Caki2 (cell line): ENCODE measurements at regions not wholly inside any gene's neighbourhood (a gene's known extent, or its start where the extent isn't known, plus 50 kb on each side); places are given as distances from the start of the nearest gene placed in this dataset.

ENCODE experiments used
- DNase-seq: peaks from one replicate; pipeline ENCODE4 v3.0.0-alpha.2; 2015; ENCODE audit warnings: low read depth
- in situ Hi-C: cut with HindIII; loops from 2 replicates; pipeline ENCODE4 v1.10.0; 2016; ENCODE audit warnings: low sequenced_read_pairs, low pct_unique_long_range_greater_than_20kb, mixed read lengths

DNA sequence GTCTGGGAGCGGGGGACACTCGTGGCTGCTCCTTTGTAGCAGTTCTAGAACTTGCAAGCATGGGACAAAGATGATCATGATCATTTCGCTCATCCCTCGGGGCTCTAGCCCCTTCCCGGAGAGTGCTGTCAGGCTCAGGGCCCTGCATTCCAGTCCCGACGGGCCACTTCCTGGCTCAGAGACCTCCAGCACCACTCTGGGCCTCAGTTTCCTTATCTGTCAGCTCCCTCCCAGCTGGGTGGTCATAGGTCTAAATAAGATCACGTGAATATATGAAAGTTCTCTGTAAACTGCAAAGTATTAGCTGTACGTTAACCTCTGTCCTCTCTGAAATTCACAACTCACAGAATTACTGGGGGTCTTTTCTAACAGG lies 52.8 kb upstream of the SLC6A11 start:
- in situ Hi-C loops, result no loop called here

DNA sequence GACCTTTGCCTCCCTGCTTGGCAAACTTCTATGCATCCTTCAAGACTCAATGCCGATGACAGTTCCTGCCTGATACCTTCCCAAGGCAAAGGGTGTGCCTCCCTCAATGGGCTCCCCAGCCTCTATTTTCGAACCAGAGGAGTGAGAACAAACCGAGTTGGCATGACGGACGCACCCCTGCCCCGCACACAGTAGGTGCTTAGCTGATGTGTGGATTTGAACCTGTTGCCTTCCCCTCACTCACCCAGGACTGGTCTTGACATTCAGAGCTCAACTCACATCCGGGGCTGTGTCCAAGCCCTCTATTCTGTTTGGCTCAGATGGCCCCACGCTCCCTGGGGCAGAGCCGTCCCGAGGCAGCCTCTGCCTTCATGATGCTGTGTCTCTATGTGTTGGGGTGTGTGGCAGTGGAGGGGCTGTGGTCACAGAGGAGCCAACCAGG lies 52.2 kb upstream of the SLC6A11 start:
- DNase-seq, result no peak
- in situ Hi-C loops, result no loop called here

More for the DNA sequence above, 52.8 kb upstream of the SLC6A11 start:
- no peak for DNase-seq

DNA sequence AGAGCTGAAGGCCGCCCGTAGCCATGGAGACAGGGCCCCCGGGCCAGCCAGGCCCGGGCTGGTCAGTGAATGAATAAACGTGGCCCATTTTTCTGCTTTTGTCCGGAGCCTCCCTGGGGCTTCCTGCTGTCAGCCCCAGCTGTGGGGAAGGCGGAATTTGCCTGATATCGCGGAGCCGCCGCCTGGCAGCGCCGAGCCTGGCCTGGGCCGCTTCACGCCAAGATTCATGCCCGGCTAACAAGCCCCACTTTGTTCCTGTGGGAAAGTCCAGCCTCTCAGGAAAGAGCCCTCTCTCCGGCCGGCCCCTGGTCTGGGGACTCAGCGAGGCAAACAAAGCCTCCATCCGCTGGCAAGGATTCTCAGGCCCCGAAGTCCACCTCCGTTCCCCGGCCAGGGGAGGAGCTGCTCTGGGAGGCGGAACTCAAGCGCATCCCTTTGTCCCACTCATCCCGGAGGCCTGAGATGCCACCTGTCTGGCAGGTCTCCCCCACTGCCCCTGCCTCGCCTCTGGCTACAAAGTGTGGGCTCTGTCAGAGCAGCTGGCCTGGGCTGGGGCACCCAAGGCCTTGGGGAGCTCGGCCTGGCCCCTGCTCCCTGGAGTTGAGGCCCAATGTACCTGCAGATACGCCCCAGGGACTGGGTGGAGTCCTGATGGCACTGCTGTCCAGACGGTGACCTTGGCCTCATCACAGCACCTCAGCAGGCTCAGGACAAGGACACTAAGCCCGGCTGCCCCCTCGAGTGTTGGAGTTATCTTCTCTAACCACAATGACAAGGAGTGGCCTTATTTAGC lies 51.6 kb upstream of the SLC6A11 start:
- in situ Hi-C loops, result no loop called here

DNA sequence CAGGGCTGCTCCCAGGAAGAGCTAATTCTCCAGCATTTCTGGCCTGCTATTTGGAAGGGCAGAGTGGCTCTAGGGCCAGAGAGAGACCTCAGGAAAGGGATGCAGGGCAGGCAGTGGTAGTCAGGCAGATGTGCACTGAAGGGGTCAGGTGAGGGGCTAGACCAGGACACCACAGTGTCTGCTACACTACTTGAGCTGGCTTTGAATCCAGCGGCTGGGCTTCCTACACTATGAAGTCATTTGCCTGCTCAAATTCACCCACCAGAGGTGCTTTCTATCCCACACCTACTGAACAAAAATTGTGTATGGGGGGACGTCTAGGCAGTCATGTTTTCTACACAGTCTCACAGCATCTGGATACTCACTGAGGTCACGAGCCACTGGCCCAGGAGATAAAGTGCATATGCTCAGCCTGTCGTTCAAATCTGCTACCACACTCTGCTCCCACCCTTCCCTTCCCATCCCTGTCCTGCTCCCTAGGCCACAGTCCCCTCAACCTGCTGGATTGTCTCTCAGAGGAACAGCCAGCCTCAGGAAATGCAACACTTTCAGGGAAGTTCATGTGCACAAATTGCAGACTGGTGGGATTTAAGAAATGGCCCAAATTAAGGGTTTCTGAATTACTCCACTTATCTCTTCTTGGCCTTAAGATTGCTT lies 49.9 kb upstream of the SLC6A11 start:
- no peak for DNase-seq

More for the DNA sequence above, 51.6 kb upstream of the SLC6A11 start:
- DNase-seq, result no peak

More for the DNA sequence above, 49.9 kb upstream of the SLC6A11 start:
- in situ Hi-C loops, result no loop called here
